ENCODE measurements at regions not wholly inside any gene's neighbourhood (a gene's known extent, or its start where the extent isn't known, plus 50 kb on each side); places are given as distances from the start of the nearest gene placed in this dataset.

GRCh38 chr2:133776936-133777573 is 208.8 kb upstream of the NCKAP5 start:
- no peak for TF ChIP-seq PATZ1 (CRISPR knock-in tag; IDR thresholded peaks at IDR 0.05; ENCODE audit: borderline replicate concordance)
- TF ChIP-seq RARB (CRISPR knock-in tag; IDR thresholded peaks at IDR 0.05), result no peak
- no peak for TF ChIP-seq BACH2 (CRISPR knock-in tag; IDR thresholded peaks at IDR 0.05; ENCODE audit: borderline replicate concordance)
- no peak for TF ChIP-seq ZNF70 (CRISPR knock-in tag; IDR thresholded peaks at IDR 0.05)
- TF ChIP-seq ARNTL (CRISPR knock-in tag; IDR thresholded peaks at IDR 0.05; ENCODE audit: borderline replicate concordance, low read depth), result no peak
- no peak for TF ChIP-seq SNAI2 (CRISPR knock-in tag; IDR thresholded peaks at IDR 0.05)
- no peak for TF ChIP-seq GLIS3 (CRISPR knock-in tag; IDR thresholded peaks at IDR 0.05)
- TF ChIP-seq ZC3H10 (CRISPR knock-in tag; IDR thresholded peaks at IDR 0.05), result no peak
- TF ChIP-seq ZNF8 (CRISPR knock-in tag; IDR thresholded peaks at IDR 0.05), result no peak
- TF ChIP-seq, protein P1, sequence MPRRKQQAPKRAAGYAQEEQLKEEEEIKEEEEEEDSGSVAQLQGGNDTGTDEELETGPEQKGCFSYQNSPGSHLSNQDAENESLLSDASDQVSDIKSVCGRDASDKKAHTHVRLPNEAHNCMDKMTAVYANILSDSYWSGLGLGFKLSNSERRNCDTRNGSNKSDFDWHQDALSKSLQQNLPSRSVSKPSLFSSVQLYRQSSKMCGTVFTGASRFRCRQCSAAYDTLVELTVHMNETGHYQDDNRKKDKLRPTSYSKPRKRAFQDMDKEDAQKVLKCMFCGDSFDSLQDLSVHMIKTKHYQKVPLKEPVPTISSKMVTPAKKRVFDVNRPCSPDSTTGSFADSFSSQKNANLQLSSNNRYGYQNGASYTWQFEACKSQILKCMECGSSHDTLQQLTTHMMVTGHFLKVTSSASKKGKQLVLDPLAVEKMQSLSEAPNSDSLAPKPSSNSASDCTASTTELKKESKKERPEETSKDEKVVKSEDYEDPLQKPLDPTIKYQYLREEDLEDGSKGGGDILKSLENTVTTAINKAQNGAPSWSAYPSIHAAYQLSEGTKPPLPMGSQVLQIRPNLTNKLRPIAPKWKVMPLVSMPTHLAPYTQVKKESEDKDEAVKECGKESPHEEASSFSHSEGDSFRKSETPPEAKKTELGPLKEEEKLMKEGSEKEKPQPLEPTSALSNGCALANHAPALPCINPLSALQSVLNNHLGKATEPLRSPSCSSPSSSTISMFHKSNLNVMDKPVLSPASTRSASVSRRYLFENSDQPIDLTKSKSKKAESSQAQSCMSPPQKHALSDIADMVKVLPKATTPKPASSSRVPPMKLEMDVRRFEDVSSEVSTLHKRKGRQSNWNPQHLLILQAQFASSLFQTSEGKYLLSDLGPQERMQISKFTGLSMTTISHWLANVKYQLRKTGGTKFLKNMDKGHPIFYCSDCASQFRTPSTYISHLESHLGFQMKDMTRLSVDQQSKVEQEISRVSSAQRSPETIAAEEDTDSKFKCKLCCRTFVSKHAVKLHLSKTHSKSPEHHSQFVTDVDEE (CRISPR knock-in tag; IDR thresholded peaks at IDR 0.05), result no peak
- no peak for TF ChIP-seq CSDC2 (CRISPR knock-in tag; IDR thresholded peaks at IDR 0.05)
- TF ChIP-seq, protein P2, sequence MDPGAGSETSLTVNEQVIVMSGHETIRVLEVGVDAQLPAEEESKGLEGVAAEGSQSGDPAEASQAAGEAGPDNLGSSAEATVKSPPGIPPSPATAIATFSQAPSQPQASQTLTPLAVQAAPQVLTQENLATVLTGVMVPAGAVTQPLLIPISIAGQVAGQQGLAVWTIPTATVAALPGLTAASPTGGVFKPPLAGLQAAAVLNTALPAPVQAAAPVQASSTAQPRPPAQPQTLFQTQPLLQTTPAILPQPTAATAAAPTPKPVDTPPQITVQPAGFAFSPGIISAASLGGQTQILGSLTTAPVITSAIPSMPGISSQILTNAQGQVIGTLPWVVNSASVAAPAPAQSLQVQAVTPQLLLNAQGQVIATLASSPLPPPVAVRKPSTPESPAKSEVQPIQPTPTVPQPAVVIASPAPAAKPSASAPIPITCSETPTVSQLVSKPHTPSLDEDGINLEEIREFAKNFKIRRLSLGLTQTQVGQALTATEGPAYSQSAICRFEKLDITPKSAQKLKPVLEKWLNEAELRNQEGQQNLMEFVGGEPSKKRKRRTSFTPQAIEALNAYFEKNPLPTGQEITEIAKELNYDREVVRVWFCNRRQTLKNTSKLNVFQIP (CRISPR knock-in tag; IDR thresholded peaks at IDR 0.05; ENCODE audit: borderline replicate concordance, low read depth), result no peak

Measured in SK-N-SH treated with all-trans-retinoic acid at 6 μM for 48 hours (cell line).